ENCODE measurements at regions not wholly inside any gene's neighbourhood (a gene's known extent, or its start where the extent isn't known, plus 50 kb on each side); places are given as distances from the start of the nearest gene placed in this dataset.

DNA sequence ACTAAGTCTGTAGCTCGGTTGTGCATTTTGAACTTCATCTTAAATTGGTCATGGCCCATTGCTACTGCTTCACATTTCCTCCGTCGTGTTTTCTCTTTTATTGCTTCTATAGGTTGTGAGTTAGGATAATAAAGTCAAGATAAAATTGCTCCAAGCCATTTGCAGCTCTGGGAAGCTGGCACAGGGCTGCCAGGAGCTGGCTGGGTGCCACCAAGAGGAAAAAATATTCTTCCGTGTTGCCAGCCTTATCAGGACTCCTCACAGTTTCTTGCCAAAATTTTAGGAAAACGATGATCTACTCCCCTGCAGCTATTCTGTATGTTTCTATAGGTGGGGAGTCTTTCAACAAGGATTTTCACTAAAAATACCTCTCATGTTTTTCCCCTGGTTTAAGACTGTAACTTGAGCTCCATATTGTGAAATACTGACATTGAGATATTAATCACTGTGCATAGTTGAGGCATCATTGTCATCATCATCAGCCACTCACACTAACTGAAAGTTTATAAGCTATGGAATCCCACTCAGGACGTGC lies 55.4 kb upstream of the PIAS1 start:
- no peak overlapping the region for H3K18ac ChIP-seq (ENCODE audit: low read length)
- no peaks in the 10 kb centered on the region for H3K79me1 ChIP-seq (ENCODE audit: low read length)
- no peak overlapping the region for H2AK5ac ChIP-seq (ENCODE audit: low read length)
- H3K36me3 ChIP-seq (ENCODE audit: control insufficient read depth, insufficient read depth, low read length), result no peaks in the 10 kb centered on the region
- no peak overlapping the region for H3K4me2 ChIP-seq (ENCODE audit: low read length)
- H3K4ac ChIP-seq (ENCODE audit: low read depth, low read length), result no peak overlapping the region
- DNase-seq, result no peak
- no peak overlapping the region for H2BK15ac ChIP-seq (replicated peaks; ENCODE audit: low read depth)
- H3K23ac ChIP-seq (ENCODE audit: low read length), result no peak overlapping the region
- H3K4me1 ChIP-seq (ENCODE audit: control insufficient read depth, low read depth, low read length), result no peaks in the 10 kb centered on the region
- H2BK5ac ChIP-seq (ENCODE audit: low read length), result no peak overlapping the region
- no peak overlapping the region for H4K5ac ChIP-seq (ENCODE audit: low read length)
- no peak overlapping the region for H3K4me3 ChIP-seq (ENCODE audit: low read length)
- H4K8ac ChIP-seq (ENCODE audit: low read depth, low read length), result no peak overlapping the region
- H3K27ac ChIP-seq (ENCODE audit: low read depth, low read length), result no peak overlapping the region
- no peak overlapping the region for H2BK120ac ChIP-seq (ENCODE audit: low read depth, low read length)
- no peaks in the 10 kb centered on the region for H3K27me3 ChIP-seq (ENCODE audit: insufficient read depth, low read length, poor library complexity)
- no peaks in the 10 kb centered on the region for H3K79me2 ChIP-seq (ENCODE audit: control insufficient read depth, insufficient read depth, low read length)
- WGBS (ENCODE audit: extremely low coverage, insufficient coverage, low lambda C conversion rate), result no CpG with 5 or more reads among the region's 6 CpGs
- H3K9ac ChIP-seq (ENCODE audit: low read length), result no peak overlapping the region
- no peak overlapping the region for H3K56ac ChIP-seq (ENCODE audit: low read length)

DNA sequence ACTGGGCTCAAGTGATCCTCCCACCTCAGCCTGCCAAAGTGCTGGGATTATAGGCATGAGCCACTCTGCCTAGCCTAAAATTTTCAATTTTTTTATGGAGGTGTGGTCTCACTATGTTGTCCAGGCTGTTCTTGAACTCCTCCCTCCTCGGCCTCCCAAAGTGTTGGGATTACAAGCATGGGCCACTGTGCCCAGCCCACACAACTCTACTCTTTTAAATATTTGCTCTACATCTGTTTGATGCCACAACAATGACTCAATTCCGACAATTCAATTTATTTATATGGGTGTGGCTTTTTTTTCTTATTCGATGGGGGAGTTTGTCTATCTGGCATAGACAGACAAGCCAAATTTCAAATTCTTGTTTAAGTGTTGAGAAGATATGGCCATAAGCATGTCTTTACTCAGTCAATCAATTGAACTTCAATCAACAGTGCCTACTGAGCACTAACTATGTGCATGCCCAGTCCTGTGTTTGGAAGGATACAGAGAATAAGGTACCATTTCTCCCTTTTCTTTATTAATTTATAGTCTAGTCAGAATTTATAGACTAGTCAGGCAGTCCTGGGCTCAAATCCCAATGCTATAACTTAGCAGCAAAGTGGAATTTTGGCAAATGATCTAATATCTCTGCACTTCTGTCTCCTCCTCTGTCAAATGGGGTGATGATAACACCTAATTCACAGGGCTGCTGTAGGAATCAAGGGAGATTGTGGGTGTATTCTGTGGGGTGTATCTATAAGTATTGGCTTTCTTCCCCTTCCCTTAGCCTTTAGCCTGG lies 54.6 kb upstream of the PIAS1 start:
- no peak overlapping the region for H3K9ac ChIP-seq (ENCODE audit: low read length)
- H3K23ac ChIP-seq (ENCODE audit: low read length), result no peak overlapping the region
- no peak overlapping the region for H3K27ac ChIP-seq (ENCODE audit: low read depth, low read length)
- no peak overlapping the region for H4K5ac ChIP-seq (ENCODE audit: low read length)
- H3K4me3 ChIP-seq (ENCODE audit: low read length), result no peak overlapping the region
- DNase-seq, result no peak
- H3K4me2 ChIP-seq (ENCODE audit: low read length), result no peak overlapping the region
- H3K79me1 ChIP-seq (ENCODE audit: low read length), result no peaks in the 10 kb centered on the region
- no peaks in the 10 kb centered on the region for H3K36me3 ChIP-seq (ENCODE audit: control insufficient read depth, insufficient read depth, low read length)
- no peak overlapping the region for H4K8ac ChIP-seq (ENCODE audit: low read depth, low read length)
- H2BK5ac ChIP-seq (ENCODE audit: low read length), result no peak overlapping the region
- no peak overlapping the region for H3K56ac ChIP-seq (ENCODE audit: low read length)
- no peak overlapping the region for H2BK120ac ChIP-seq (ENCODE audit: low read depth, low read length)
- H2BK15ac ChIP-seq (replicated peaks; ENCODE audit: low read depth), result no peak overlapping the region
- no peak overlapping the region for H2AK5ac ChIP-seq (ENCODE audit: low read length)
- no peak overlapping the region for H3K4ac ChIP-seq (ENCODE audit: low read depth, low read length)
- no peaks in the 10 kb centered on the region for H3K79me2 ChIP-seq (ENCODE audit: control insufficient read depth, insufficient read depth, low read length)
- no CpG with 5 or more reads among the region's 3 CpGs for WGBS (ENCODE audit: extremely low coverage, insufficient coverage, low lambda C conversion rate)
- no peaks in the 10 kb centered on the region for H3K4me1 ChIP-seq (ENCODE audit: control insufficient read depth, low read depth, low read length)
- H3K27me3 ChIP-seq (ENCODE audit: insufficient read depth, low read length, poor library complexity), result no peaks in the 10 kb centered on the region
- no peak overlapping the region for H3K18ac ChIP-seq (ENCODE audit: low read length)

DNA sequence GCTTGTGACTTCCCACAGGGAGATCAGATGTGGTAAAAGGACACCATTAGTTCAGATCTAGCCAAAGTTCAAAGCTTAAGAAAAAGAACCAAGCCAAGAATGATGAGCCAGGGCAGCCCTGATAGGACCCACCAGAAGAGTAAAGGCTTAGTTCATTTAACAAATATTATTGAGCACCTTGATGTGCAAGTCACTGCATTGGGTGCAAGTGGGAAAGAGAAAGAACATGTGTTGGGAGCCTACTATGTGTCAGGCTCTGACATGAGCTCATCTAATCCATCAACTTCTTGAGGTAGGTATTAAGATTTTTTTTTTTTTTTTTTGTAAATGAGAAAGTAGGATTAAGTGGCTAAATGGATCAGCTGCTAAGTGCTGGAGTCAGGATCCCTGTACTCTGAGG lies 53.4 kb upstream of the PIAS1 start:
- H3K27ac ChIP-seq (ENCODE audit: low read depth, low read length), result no peak overlapping the region
- no peaks in the 10 kb centered on the region for H3K4me1 ChIP-seq (ENCODE audit: control insufficient read depth, low read depth, low read length)
- no peak overlapping the region for H3K18ac ChIP-seq (ENCODE audit: low read length)
- DNase-seq, result no peak
- no peaks in the 10 kb centered on the region for H3K36me3 ChIP-seq (ENCODE audit: control insufficient read depth, insufficient read depth, low read length)
- H3K4me3 ChIP-seq (ENCODE audit: low read length), result no peak overlapping the region
- no peak overlapping the region for H3K4ac ChIP-seq (ENCODE audit: low read depth, low read length)
- no peak overlapping the region for H2BK120ac ChIP-seq (ENCODE audit: low read depth, low read length)
- no peak overlapping the region for H4K8ac ChIP-seq (ENCODE audit: low read depth, low read length)
- H2AK5ac ChIP-seq (ENCODE audit: low read length), result no peak overlapping the region
- H3K4me2 ChIP-seq (ENCODE audit: low read length), result no peak overlapping the region
- no peak overlapping the region for H2BK5ac ChIP-seq (ENCODE audit: low read length)
- H2BK15ac ChIP-seq (replicated peaks; ENCODE audit: low read depth), result no peak overlapping the region
- H4K5ac ChIP-seq (ENCODE audit: low read length), result no peak overlapping the region
- no peaks in the 10 kb centered on the region for H3K27me3 ChIP-seq (ENCODE audit: insufficient read depth, low read length, poor library complexity)
- no peaks in the 10 kb centered on the region for H3K79me2 ChIP-seq (ENCODE audit: control insufficient read depth, insufficient read depth, low read length)
- H3K79me1 ChIP-seq (ENCODE audit: low read length), result no peaks in the 10 kb centered on the region
- no peak overlapping the region for H3K9ac ChIP-seq (ENCODE audit: low read length)
- H3K56ac ChIP-seq (ENCODE audit: low read length), result no peak overlapping the region
- H3K23ac ChIP-seq (ENCODE audit: low read length), result no peak overlapping the region

DNA sequence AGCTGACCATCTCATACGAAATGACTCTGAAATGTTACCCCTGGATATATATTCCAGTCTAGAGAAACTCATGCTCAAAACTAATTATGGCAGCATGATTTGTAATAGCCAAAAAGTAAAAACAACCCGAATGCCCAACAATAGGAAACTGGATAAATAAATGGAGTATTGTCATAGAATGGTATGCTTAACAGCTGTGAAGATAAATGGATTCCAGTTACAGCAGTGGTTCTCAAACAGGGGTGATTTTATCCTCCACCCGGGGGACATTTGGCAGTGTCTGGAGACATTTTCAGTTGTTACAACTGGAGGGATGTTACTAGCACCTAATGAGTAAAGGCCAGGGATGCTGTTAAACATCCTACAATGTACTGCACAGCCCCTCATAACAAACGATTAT lies 52.3 kb upstream of the PIAS1 start:
- WGBS (ENCODE audit: extremely low coverage, insufficient coverage, low lambda C conversion rate), result no CpG with 5 or more reads among the region's 4 CpGs
- H2AK5ac ChIP-seq (ENCODE audit: low read length), result no peak overlapping the region
- no peak overlapping the region for H4K5ac ChIP-seq (ENCODE audit: low read length)
- no peak overlapping the region for H3K56ac ChIP-seq (ENCODE audit: low read length)
- no peak for DNase-seq
- H3K18ac ChIP-seq (ENCODE audit: low read length), result no peak overlapping the region
- no peak overlapping the region for H3K4me3 ChIP-seq (ENCODE audit: low read length)
- no peaks in the 10 kb centered on the region for H3K79me1 ChIP-seq (ENCODE audit: low read length)
- H3K36me3 ChIP-seq (ENCODE audit: control insufficient read depth, insufficient read depth, low read length), result no peaks in the 10 kb centered on the region
- no peak overlapping the region for H3K27ac ChIP-seq (ENCODE audit: low read depth, low read length)
- no peak overlapping the region for H2BK15ac ChIP-seq (replicated peaks; ENCODE audit: low read depth)
- no peaks in the 10 kb centered on the region for H3K79me2 ChIP-seq (ENCODE audit: control insufficient read depth, insufficient read depth, low read length)
- H2BK120ac ChIP-seq (ENCODE audit: low read depth, low read length), result no peak overlapping the region
- no peak overlapping the region for H3K9ac ChIP-seq (ENCODE audit: low read length)
- no peak overlapping the region for H3K23ac ChIP-seq (ENCODE audit: low read length)
- no peak overlapping the region for H3K4ac ChIP-seq (ENCODE audit: low read depth, low read length)
- no peaks in the 10 kb centered on the region for H3K27me3 ChIP-seq (ENCODE audit: insufficient read depth, low read length, poor library complexity)
- no peak overlapping the region for H2BK5ac ChIP-seq (ENCODE audit: low read length)
- no peaks in the 10 kb centered on the region for H3K4me1 ChIP-seq (ENCODE audit: control insufficient read depth, low read depth, low read length)
- no peak overlapping the region for H3K4me2 ChIP-seq (ENCODE audit: low read length)
- H4K8ac ChIP-seq (ENCODE audit: low read depth, low read length), result no peak overlapping the region

GRCh38 chr15:68003297-68003696 lies 50.8 kb upstream of the PIAS1 start:
- no CpG with 5 or more reads among the region's 6 CpGs for WGBS (ENCODE audit: extremely low coverage, insufficient coverage, low lambda C conversion rate)
- no peak overlapping the region for H3K4me2 ChIP-seq (ENCODE audit: low read length)

More at GRCh38 chr15:68003297-68003696, 50.8 kb upstream of the PIAS1 start:
- no peak overlapping the region for H3K27ac ChIP-seq (ENCODE audit: low read depth, low read length)
- H4K8ac ChIP-seq (ENCODE audit: low read depth, low read length), result no peak overlapping the region
- no peaks in the 10 kb centered on the region for H3K79me2 ChIP-seq (ENCODE audit: control insufficient read depth, insufficient read depth, low read length)
- H3K4ac ChIP-seq (ENCODE audit: low read depth, low read length), result no peak overlapping the region
- no peak for DNase-seq
- no peak overlapping the region for H3K56ac ChIP-seq (ENCODE audit: low read length)
- H3K79me1 ChIP-seq (ENCODE audit: low read length), result no peaks in the 10 kb centered on the region
- H2BK120ac ChIP-seq (ENCODE audit: low read depth, low read length), result no peak overlapping the region
- no peak overlapping the region for H2BK5ac ChIP-seq (ENCODE audit: low read length)
- H4K5ac ChIP-seq (ENCODE audit: low read length), result no peak overlapping the region
- H3K18ac ChIP-seq (ENCODE audit: low read length), result no peak overlapping the region
- no peak overlapping the region for H3K23ac ChIP-seq (ENCODE audit: low read length)
- H2AK5ac ChIP-seq (ENCODE audit: low read length), result no peak overlapping the region
- H3K4me3 ChIP-seq (ENCODE audit: low read length), result no peak overlapping the region
- H3K27me3 ChIP-seq (ENCODE audit: insufficient read depth, low read length, poor library complexity), result no peaks in the 10 kb centered on the region
- no peak overlapping the region for H3K9ac ChIP-seq (ENCODE audit: low read length)
- no peaks in the 10 kb centered on the region for H3K4me1 ChIP-seq (ENCODE audit: control insufficient read depth, low read depth, low read length)
- no peak overlapping the region for H2BK15ac ChIP-seq (replicated peaks; ENCODE audit: low read depth)
- H3K36me3 ChIP-seq (ENCODE audit: control insufficient read depth, insufficient read depth, low read length), result no peaks in the 10 kb centered on the region

Measured in mesendoderm (in vitro differentiated cells).